GM10248 (cell line): ENCODE measurements at regions not wholly inside any gene's neighbourhood (a gene's known extent, or its start where the extent isn't known, plus 50 kb on each side); places are given as distances from the start of the nearest gene placed in this dataset.

Source experiments
- CTCF ChIA-PET: fragments of 300-600 bp; sonication (Branson Sonifier 250); formaldehyde crosslinking; extraction: SDS; loops from one replicate; lab custom pipeline; 2021; ENCODE audit warnings: antibody characterized with exemption; lab: Yijun Ruan, JAX
- POLR2A ChIA-PET: fragments of 350-650 bp; sonication (Branson Sonifier 250); formaldehyde crosslinking; extraction: SDS; loops from one replicate; lab custom pipeline; 2020; ENCODE audit warnings: antibody characterized with exemption; lab: Yijun Ruan, JAX
- DNase-seq: peaks from one replicate; pipeline ENCODE4 v3.0.0; 2012; ENCODE audit errors: extremely low spot score
- CTCF ChIP-seq: IDR thresholded peaks from 2 replicates; pipeline ENCODE4 v1.5.1; 2012; ENCODE audit warnings: mild to moderate bottlenecking, low read depth; ENCODE audit errors: extremely low read depth, missing control alignments, control extremely low read depth

GRCh38 chr4:133802359-133803140 lies 399.0 kb downstream of the PABPC4L start:
- CTCF ChIA-PET: no interaction called here
- no peak for TF ChIP-seq CTCF

GRCh38 chr4:133801883-133802282 lies 399.7 kb downstream of the PABPC4L start:
- no peak for TF ChIP-seq CTCF
- POLR2A ChIA-PET: no interaction called here
- no peak for DNase-seq
- CTCF ChIA-PET: no interaction called here

More at GRCh38 chr4:133802359-133803140, 399.0 kb downstream of the PABPC4L start:
- no peak for DNase-seq
- POLR2A ChIA-PET: no interaction called here

- DNase-seq: no peak
- TF ChIP-seq CTCF: no peak
- CTCF ChIA-PET: no interaction called here
- POLR2A ChIA-PET: no interaction called here
Observed at GRCh38 chr4:133800966-133801365, 400.6 kb downstream of the PABPC4L start.

- no peak for TF ChIP-seq CTCF
- ChIA-PET POLR2A (no interaction called here), CTCF (no interaction called here)
- DNase-seq: no peak
Observed at GRCh38 chr4:133799717-133800315, 401.8 kb downstream of the PABPC4L start.

- CTCF ChIA-PET: interaction anchor here (1.3 to 1.4 kb wide), 2 partner anchors 15 to 16 kb away, joined by 3 read pairs; no protein-coding TSS in a partner anchor
Observed at GRCh38 chr4:133777661-133778060, 423.9 kb downstream of the PABPC4L start.

GRCh38 chr4:133776961-133777360 lies 424.6 kb downstream of the PABPC4L start:
- CTCF ChIA-PET: interaction anchor here (1.3 to 1.4 kb wide), 2 partner anchors 15 to 16 kb away, joined by 3 read pairs; no protein-coding TSS in a partner anchor
- POLR2A ChIA-PET: no interaction called here
- no peak for DNase-seq

More at GRCh38 chr4:133777661-133778060, 423.9 kb downstream of the PABPC4L start:
- POLR2A ChIA-PET: no interaction called here
- no peak for DNase-seq
- TF ChIP-seq CTCF: no peak

More at GRCh38 chr4:133776961-133777360, 424.6 kb downstream of the PABPC4L start:
- no peak for TF ChIP-seq CTCF
